ENCODE measurements at regions not wholly inside any gene's neighbourhood (a gene's known extent, or its start where the extent isn't known, plus 50 kb on each side); places are given as distances from the start of the nearest gene placed in this dataset.

- Mint-ChIP-seq H3K4me1 (no peaks in the 10 kb centered on the region), H3K4me3 (no peak overlapping the region), H3K9me3 (no peaks in the 10 kb centered on the region), H3K27me3 (peaks cover 0 to 3% of the 10 kb centered on the region in 2 donors), H3K36me3 (no peaks in the 10 kb centered on the region), H3K27ac (no peak overlapping the region)
- ChIA-PET POLR2A (no interaction called here), CTCF (no interaction called here)
- Histone ChIP-seq H3K4me1 (ENCODE audit: control insufficient read depth in 1 of 2, extremely low read depth in 1 of 2, insufficient read depth in 2 of 2, low read length in 2 of 2) (no peaks in the 10 kb centered on the region), H3K27ac (ENCODE audit: low read length) (no peak overlapping the region), H3K36me3 (ENCODE audit: control insufficient read depth in 2 of 2, extremely low read depth in 1 of 2, insufficient read depth in 1 of 2, low read length in 1 of 2) (no peaks in the 10 kb centered on the region), H3K4me3 (ENCODE audit: control insufficient read depth in 1 of 2, extremely low read depth in 1 of 2, low read length in 1 of 2) (no peak overlapping the region), H3K9me3 (no peaks in the 10 kb centered on the region), H3K27me3 (replicated peaks in 1 of 2; ENCODE audit: control insufficient read depth in 2 of 2, extremely low read depth in 1 of 2, insufficient read depth in 2 of 2, low read length in 1 of 2) (no peaks in the 10 kb centered on the region)
- no peak for ATAC-seq (replicated peaks in 1 of 4)
- DNase-seq = no peak
Measured at GRCh38 chr5:39998518-39998917, 573.7 kb upstream of the DAB2 start.

- no peaks in the 10 kb centered on the region for H3K4me1 ChIP-seq (ENCODE audit: control insufficient read depth in 1 of 2, extremely low read depth in 1 of 2, insufficient read depth in 2 of 2, low read length in 2 of 2)
- WGBS (ENCODE audit: insufficient coverage) = no CpG with 5 or more reads among the region's 1 CpG
- H3K9me3 ChIP-seq = no peaks in the 10 kb centered on the region
- peaks cover 4 to 8% of the 10 kb centered on the region in 2 donors for H3K27me3 Mint-ChIP-seq
- CTCF ChIA-PET = no interaction called here
- H3K27ac ChIP-seq (ENCODE audit: low read length) = no peak overlapping the region
- DNase-seq (no peak), ATAC-seq (replicated peaks in 1 of 4) (no peak)
- no peak overlapping the region for H3K4me3 Mint-ChIP-seq
- H3K36me3 ChIP-seq (ENCODE audit: control insufficient read depth in 2 of 2, extremely low read depth in 1 of 2, insufficient read depth in 1 of 2, low read length in 1 of 2) = no peaks in the 10 kb centered on the region
- no peaks in the 10 kb centered on the region for H3K4me1 Mint-ChIP-seq
- no peaks in the 10 kb centered on the region for H3K36me3 Mint-ChIP-seq
- POLR2A ChIA-PET = interaction anchor here in 1 of 2 donors (0.5 kb wide), 1 partner anchor 297 kb away, joined by 3 read pairs; no protein-coding TSS in a partner anchor
- H3K9me3 Mint-ChIP-seq = no peaks in the 10 kb centered on the region
- no peak overlapping the region for H3K4me3 ChIP-seq (ENCODE audit: control insufficient read depth in 1 of 2, extremely low read depth in 1 of 2, low read length in 1 of 2)
- no peaks in the 10 kb centered on the region for H3K27me3 ChIP-seq (replicated peaks in 1 of 2; ENCODE audit: control insufficient read depth in 2 of 2, extremely low read depth in 1 of 2, insufficient read depth in 2 of 2, low read length in 1 of 2)
- H3K27ac Mint-ChIP-seq = no peak overlapping the region
Measured at GRCh38 chr5:39995990-39996389, 571.2 kb upstream of the DAB2 start.

GRCh38 chr5:39992617-39993202 is 567.9 kb upstream of the DAB2 start:
- Histone ChIP-seq H3K27ac (ENCODE audit: low read length) (no peak overlapping the region), H3K4me3 (ENCODE audit: control insufficient read depth in 1 of 2, extremely low read depth in 1 of 2, low read length in 1 of 2) (no peak overlapping the region), H3K36me3 (ENCODE audit: control insufficient read depth in 2 of 2, extremely low read depth in 1 of 2, insufficient read depth in 1 of 2, low read length in 1 of 2) (no peaks in the 10 kb centered on the region), H3K4me1 (ENCODE audit: control insufficient read depth in 1 of 2, extremely low read depth in 1 of 2, insufficient read depth in 2 of 2, low read length in 2 of 2) (no peaks in the 10 kb centered on the region), H3K9me3 (no peaks in the 10 kb centered on the region), H3K27me3 (replicated peaks in 1 of 2; ENCODE audit: control insufficient read depth in 2 of 2, extremely low read depth in 1 of 2, insufficient read depth in 2 of 2, low read length in 1 of 2) (no peaks in the 10 kb centered on the region)
- DNase-seq (no peak), ATAC-seq (replicated peaks in 1 of 4) (no peak)
- no peak overlapping the region for H3K27ac Mint-ChIP-seq
- CTCF ChIA-PET = no interaction called here
- no peaks in the 10 kb centered on the region for H3K4me1 Mint-ChIP-seq
- H3K27me3 Mint-ChIP-seq = peaks cover 7 to 14% of the 10 kb centered on the region in 2 donors
- no peak overlapping the region for H3K4me3 Mint-ChIP-seq
- H3K36me3 Mint-ChIP-seq = no peaks in the 10 kb centered on the region
- POLR2A ChIA-PET = interaction anchor here in 1 of 2 donors (0.6 kb wide), 1 partner anchor 686 kb away, joined by 3 read pairs; no protein-coding TSS in a partner anchor
- WGBS (ENCODE audit: insufficient coverage) = no CpG with 5 or more reads among the region's 2 CpGs
- no peaks in the 10 kb centered on the region for H3K9me3 Mint-ChIP-seq

GRCh38 chr5:39986614-39987013 is 561.8 kb upstream of the DAB2 start:
- ATAC-seq (replicated peaks in 1 of 4) (no peak), DNase-seq (no peak)
- peaks cover 6 to 13% of the 10 kb centered on the region in 2 donors for H3K27me3 Mint-ChIP-seq
- no peaks in the 10 kb centered on the region for H3K9me3 Mint-ChIP-seq
- H3K27me3 ChIP-seq (replicated peaks in 1 of 2; ENCODE audit: control insufficient read depth in 2 of 2, extremely low read depth in 1 of 2, insufficient read depth in 2 of 2, low read length in 1 of 2) = no peaks in the 10 kb centered on the region
- no peak overlapping the region for H3K27ac ChIP-seq (ENCODE audit: low read length)
- H3K4me1 Mint-ChIP-seq = no peaks in the 10 kb centered on the region
- no peaks in the 10 kb centered on the region for H3K9me3 ChIP-seq
- no peak overlapping the region for H3K27ac Mint-ChIP-seq
- no CpG with 5 or more reads among the region's 2 CpGs for WGBS (ENCODE audit: insufficient coverage)
- H3K36me3 Mint-ChIP-seq = no peaks in the 10 kb centered on the region
- POLR2A ChIA-PET = no interaction called here
- no peak overlapping the region for H3K4me3 ChIP-seq (ENCODE audit: control insufficient read depth in 1 of 2, extremely low read depth in 1 of 2, low read length in 1 of 2)
- no peak overlapping the region for H3K4me3 Mint-ChIP-seq
- no peaks in the 10 kb centered on the region for H3K4me1 ChIP-seq (ENCODE audit: control insufficient read depth in 1 of 2, extremely low read depth in 1 of 2, insufficient read depth in 2 of 2, low read length in 2 of 2)
- CTCF ChIA-PET = interaction anchor here (0.7 to 1.2 kb wide), 3 partner anchors 77 to 1692 kb away, joined by 3 to 8 read pairs (median 3); no protein-coding TSS in a partner anchor
- no peaks in the 10 kb centered on the region for H3K36me3 ChIP-seq (ENCODE audit: control insufficient read depth in 2 of 2, extremely low read depth in 1 of 2, insufficient read depth in 1 of 2, low read length in 1 of 2)

- Histone ChIP-seq H3K27me3 (replicated peaks in 1 of 2; ENCODE audit: control insufficient read depth in 2 of 2, extremely low read depth in 1 of 2, insufficient read depth in 2 of 2, low read length in 1 of 2) (no peaks in the 10 kb centered on the region), H3K36me3 (ENCODE audit: control insufficient read depth in 2 of 2, extremely low read depth in 1 of 2, insufficient read depth in 1 of 2, low read length in 1 of 2) (no peaks in the 10 kb centered on the region), H3K27ac (ENCODE audit: low read length) (no peak overlapping the region), H3K4me3 (ENCODE audit: control insufficient read depth in 1 of 2, extremely low read depth in 1 of 2, low read length in 1 of 2) (no peak overlapping the region), H3K4me1 (ENCODE audit: control insufficient read depth in 1 of 2, extremely low read depth in 1 of 2, insufficient read depth in 2 of 2, low read length in 2 of 2) (no peaks in the 10 kb centered on the region), H3K9me3 (no peaks in the 10 kb centered on the region)
- POLR2A ChIA-PET = no interaction called here
- H3K27ac Mint-ChIP-seq = no peak overlapping the region
- H3K4me1 Mint-ChIP-seq = no peaks in the 10 kb centered on the region
- CTCF ChIA-PET = no interaction called here
- ATAC-seq (replicated peaks in 1 of 4) (no peak), DNase-seq (no peak)
- no peaks in the 10 kb centered on the region for H3K27me3 Mint-ChIP-seq
- H3K9me3 Mint-ChIP-seq = no peaks in the 10 kb centered on the region
- H3K4me3 Mint-ChIP-seq = no peak overlapping the region
- H3K36me3 Mint-ChIP-seq = no peaks in the 10 kb centered on the region
- WGBS (ENCODE audit: insufficient coverage) = no CpG with 5 or more reads among the region's 1 CpG
Measured at GRCh38 chr5:39980056-39980455, 555.3 kb upstream of the DAB2 start.

GRCh38 chr5:39977066-39977655 is 552.4 kb upstream of the DAB2 start:
- 100% methylated on average over 2 of the region's 3 CpGs for WGBS (ENCODE audit: insufficient coverage)

More at GRCh38 chr5:39977066-39977655, 552.4 kb upstream of the DAB2 start:
- Histone ChIP-seq H3K36me3 (ENCODE audit: control insufficient read depth in 2 of 2, extremely low read depth in 1 of 2, insufficient read depth in 1 of 2, low read length in 1 of 2) (no peaks in the 10 kb centered on the region), H3K4me1 (ENCODE audit: control insufficient read depth in 1 of 2, extremely low read depth in 1 of 2, insufficient read depth in 2 of 2, low read length in 2 of 2) (no peaks in the 10 kb centered on the region), H3K27me3 (replicated peaks in 1 of 2; ENCODE audit: control insufficient read depth in 2 of 2, extremely low read depth in 1 of 2, insufficient read depth in 2 of 2, low read length in 1 of 2) (no peaks in the 10 kb centered on the region), H3K27ac (ENCODE audit: low read length) (no peak overlapping the region), H3K4me3 (ENCODE audit: control insufficient read depth in 1 of 2, extremely low read depth in 1 of 2, low read length in 1 of 2) (no peak overlapping the region), H3K9me3 (no peaks in the 10 kb centered on the region)
- no peak for DNase-seq
- POLR2A ChIA-PET = no interaction called here
- Mint-ChIP-seq H3K4me1 (no peaks in the 10 kb centered on the region), H3K27me3 (peaks cover 0 to 4% of the 10 kb centered on the region in 2 donors), H3K36me3 (no peaks in the 10 kb centered on the region), H3K4me3 (no peak overlapping the region), H3K27ac (no peak overlapping the region), H3K9me3 (no peaks in the 10 kb centered on the region)
- no peak for ATAC-seq (replicated peaks in 1 of 4)
- CTCF ChIA-PET = no interaction called here

Measured in T-cell (primary cell).